OCI-LY1 (cell line): ENCODE measurements at regions not wholly inside any gene's neighbourhood (a gene's known extent, or its start where the extent isn't known, plus 50 kb on each side); places are given as distances from the start of the nearest gene placed in this dataset.

ENCODE experiments used
- EZH2 ChIP-seq: fragments of 200-600 bp; sonication (generic), shearing (Covaris generic); IDR thresholded peaks from 2 replicates; pipeline ENCODE4 v1.8.0; 2017; ENCODE audit warnings: borderline replicate concordance, mixed run types, mild to moderate bottlenecking, antibody characterized with exemption, low read length, moderate library complexity, mixed read lengths
- TF ChIP-seq, protein P1 (sequence below): fragments of 200-600 bp; sonication (generic), shearing (Covaris generic); IDR thresholded peaks from 2 replicates; pipeline ENCODE4 v1.5.1; 2017; ENCODE audit warnings: mild to moderate bottlenecking, antibody characterized with exemption, low read length, moderate library complexity, mixed read lengths

DNA sequence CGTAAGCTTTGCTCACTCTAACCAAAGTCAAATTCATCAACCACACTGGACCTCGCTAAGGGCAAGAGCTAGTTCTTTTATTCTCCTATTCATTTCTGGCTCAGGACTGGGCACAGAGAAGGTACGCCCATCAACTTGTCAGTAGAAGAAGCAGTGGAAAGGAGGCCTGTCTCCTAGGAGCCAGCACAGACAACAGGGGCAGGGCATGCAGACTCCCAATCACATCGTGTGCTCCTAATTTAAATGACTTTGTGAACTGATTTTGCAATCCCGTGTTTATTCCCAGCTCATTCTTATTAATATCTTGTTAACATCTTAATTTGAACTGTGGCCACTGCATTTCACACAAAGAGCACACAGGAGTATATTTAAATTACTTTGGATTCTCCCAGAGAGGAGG, 161.1 kb upstream of the BCL6 start:
- TF ChIP-seq, protein P1, sequence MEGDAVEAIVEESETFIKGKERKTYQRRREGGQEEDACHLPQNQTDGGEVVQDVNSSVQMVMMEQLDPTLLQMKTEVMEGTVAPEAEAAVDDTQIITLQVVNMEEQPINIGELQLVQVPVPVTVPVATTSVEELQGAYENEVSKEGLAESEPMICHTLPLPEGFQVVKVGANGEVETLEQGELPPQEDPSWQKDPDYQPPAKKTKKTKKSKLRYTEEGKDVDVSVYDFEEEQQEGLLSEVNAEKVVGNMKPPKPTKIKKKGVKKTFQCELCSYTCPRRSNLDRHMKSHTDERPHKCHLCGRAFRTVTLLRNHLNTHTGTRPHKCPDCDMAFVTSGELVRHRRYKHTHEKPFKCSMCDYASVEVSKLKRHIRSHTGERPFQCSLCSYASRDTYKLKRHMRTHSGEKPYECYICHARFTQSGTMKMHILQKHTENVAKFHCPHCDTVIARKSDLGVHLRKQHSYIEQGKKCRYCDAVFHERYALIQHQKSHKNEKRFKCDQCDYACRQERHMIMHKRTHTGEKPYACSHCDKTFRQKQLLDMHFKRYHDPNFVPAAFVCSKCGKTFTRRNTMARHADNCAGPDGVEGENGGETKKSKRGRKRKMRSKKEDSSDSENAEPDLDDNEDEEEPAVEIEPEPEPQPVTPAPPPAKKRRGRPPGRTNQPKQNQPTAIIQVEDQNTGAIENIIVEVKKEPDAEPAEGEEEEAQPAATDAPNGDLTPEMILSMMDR: no peak
- TF ChIP-seq EZH2: no peak
